HFF-Myc (cell line): ENCODE measurements at regions not wholly inside any gene's neighbourhood (a gene's known extent, or its start where the extent isn't known, plus 50 kb on each side); places are given as distances from the start of the nearest gene placed in this dataset.

ENCODE experiments used
- DNase-seq: peaks from one replicate; pipeline ENCODE4 v3.0.0-alpha.2; 2011; ENCODE audit warnings: low read depth; ENCODE audit errors: extremely low read depth
- H3K4me3 ChIP-seq: replicated peaks from 2 replicates; pipeline ENCODE4 v1.5.1; 2011; ENCODE audit warnings: low read depth, mild to moderate bottlenecking, control low read depth, low read length
- TF ChIP-seq, protein P1 (sequence below): IDR thresholded peaks from 2 replicates; pipeline ENCODE4 v1.5.1; 2012; ENCODE audit warnings: mild to moderate bottlenecking, low read depth, low read length, control low read depth; ENCODE audit errors: missing control alignments

DNA sequence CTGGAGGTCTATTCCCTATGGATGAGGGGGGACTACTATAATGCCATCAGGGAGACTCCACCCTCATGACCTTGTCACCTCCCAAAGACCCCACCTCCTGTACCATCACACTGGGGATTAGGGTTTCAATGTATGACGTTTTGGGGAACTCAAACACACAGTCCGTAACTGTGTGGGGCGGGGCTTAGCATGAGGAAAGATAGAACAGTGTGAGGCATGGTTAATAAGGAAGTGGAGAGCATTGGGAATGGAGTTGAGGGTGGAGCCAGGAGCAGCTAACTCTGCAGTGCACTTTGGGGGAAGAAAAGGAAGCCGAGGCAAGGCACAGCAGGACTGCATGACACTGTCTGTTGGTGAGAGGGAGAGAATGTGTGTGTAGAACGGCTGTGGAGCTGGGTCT lies 90.9 kb upstream of the AGBL1 start:
- no peak overlapping the region for H3K4me3 ChIP-seq
- DNase-seq: no peak
- TF ChIP-seq, protein P1, sequence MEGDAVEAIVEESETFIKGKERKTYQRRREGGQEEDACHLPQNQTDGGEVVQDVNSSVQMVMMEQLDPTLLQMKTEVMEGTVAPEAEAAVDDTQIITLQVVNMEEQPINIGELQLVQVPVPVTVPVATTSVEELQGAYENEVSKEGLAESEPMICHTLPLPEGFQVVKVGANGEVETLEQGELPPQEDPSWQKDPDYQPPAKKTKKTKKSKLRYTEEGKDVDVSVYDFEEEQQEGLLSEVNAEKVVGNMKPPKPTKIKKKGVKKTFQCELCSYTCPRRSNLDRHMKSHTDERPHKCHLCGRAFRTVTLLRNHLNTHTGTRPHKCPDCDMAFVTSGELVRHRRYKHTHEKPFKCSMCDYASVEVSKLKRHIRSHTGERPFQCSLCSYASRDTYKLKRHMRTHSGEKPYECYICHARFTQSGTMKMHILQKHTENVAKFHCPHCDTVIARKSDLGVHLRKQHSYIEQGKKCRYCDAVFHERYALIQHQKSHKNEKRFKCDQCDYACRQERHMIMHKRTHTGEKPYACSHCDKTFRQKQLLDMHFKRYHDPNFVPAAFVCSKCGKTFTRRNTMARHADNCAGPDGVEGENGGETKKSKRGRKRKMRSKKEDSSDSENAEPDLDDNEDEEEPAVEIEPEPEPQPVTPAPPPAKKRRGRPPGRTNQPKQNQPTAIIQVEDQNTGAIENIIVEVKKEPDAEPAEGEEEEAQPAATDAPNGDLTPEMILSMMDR: no peak

DNA sequence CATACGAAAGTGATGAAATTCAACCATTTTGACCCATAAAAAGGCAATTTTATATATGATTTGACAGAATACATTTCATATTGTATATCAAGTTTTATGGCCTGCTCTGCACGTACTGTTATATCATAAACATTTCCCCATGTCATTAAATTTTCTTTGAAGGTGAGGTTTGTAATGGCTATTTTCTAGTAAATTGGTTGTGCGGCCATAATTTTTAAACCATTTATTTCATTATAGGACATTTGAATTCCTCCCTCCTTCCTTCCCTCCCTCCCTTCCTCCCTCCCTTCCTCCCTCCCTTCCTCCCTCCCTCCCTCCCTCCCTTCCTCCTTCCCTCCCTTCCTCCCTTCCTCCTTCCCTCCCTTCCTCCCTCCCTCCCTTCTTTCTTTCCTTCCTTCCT lies 87.4 kb upstream of the AGBL1 start:
- no peak for DNase-seq
- H3K4me3 ChIP-seq: no peak overlapping the region
- TF ChIP-seq, protein P1: no peak

DNA sequence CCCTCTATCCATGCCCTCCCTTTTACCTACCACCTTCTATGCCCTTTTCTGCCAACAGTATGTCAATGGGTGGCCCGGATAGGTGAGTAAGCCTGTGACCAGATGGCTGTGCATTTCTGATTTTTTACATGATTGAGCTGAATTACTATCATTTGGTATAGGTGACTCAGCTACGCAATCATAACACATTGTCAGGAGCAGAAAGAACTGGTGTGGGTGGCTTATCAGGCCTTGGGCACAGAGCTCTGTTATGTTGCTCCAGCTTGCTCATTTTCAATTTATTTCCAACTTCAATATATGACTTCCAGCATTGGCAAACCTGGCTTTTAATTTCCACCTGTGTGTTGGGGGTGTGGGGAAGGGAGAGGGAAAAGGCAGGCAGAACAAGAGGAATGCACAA lies 86.6 kb upstream of the AGBL1 start:
- TF ChIP-seq, protein P1: no peak
- no peak overlapping the region for H3K4me3 ChIP-seq
- DNase-seq: no peak

DNA sequence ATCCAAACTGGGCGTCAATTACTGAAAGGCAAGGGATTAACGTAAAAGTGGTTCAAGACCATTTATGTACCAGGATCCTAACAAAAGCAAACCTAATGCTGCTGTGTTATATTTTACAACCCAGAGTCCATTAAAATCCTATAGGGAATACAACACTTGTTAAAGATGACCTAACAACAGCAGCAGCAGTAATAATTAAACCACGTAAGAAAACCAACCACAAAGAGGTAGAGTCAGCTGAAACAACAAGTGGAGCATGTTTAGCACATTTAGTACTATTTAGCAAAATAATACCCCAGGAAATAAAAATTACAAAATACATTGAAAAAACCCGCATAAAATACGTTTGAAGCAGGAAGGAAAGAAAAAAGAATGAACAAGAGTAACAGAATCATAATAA lies 82.1 kb upstream of the AGBL1 start:
- DNase-seq: no peak
- no peak overlapping the region for H3K4me3 ChIP-seq
- TF ChIP-seq, protein P1: no peak

DNA sequence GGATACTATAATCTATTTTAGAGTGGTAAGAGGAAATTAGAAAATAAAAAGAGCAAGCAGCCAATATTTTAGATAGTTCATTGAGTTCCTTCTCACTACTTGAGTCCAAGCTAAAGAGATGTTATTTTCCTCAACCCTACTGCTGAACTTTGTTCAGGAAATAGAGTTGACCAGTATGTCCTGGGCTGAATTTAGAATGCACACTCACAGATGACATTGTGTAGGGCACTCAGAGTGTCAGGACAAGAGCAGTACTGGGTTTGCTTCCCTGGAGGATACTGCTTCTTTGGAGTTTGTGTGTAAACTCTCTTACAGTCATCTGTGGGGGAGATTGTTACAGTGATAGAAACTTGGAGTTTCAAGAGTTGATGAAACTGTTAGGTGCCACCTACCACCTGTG lies 80.0 kb upstream of the AGBL1 start:
- TF ChIP-seq, protein P1: no peak
- no peak overlapping the region for H3K4me3 ChIP-seq
- DNase-seq: no peak

DNA sequence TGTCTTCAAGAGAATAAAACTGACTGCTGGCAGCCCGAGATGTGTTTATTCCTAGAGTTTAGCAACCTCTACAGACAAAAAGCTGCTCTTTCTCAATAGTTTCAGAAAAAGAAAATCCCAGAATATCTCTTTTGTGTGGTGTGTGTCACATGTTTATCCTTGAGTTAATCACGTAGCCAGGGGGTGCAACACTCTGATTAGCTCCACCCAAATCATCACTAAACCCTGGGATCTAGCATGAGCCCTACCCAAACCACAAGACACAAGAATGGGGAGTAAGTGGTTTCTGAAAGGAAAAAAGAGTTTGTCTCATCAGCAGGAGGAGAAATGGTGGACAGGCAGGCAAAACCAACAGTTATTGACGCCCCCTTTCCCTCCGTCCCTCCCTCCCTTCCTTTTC lies 78.5 kb upstream of the AGBL1 start:
- no peak for DNase-seq
- TF ChIP-seq, protein P1: no peak
- H3K4me3 ChIP-seq: no peak overlapping the region

DNA sequence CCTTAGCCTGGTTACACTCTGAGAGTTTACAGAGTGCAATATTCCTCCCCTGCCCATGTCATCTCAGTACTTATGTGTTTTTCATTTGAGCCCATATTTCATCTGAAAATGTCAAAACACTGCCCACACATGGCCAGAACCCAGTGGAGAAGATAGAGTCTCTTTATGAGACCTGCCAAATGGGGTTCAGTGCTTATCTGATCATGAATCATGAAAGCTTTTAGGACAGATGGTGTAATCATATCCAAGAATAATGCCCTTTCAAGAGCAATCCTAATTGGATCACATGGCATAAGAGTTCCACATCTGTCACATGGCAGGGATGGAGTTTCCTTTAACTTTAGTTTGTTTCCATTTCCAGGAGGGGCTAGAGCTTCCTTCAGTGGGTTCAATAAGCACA lies 77.2 kb upstream of the AGBL1 start:
- DNase-seq: no peak
- no peak overlapping the region for H3K4me3 ChIP-seq
- TF ChIP-seq, protein P1: no peak
